Esophagus muscularis mucosa (tissue), 4 donors: ENCODE measurements at regions not wholly inside any gene's neighbourhood (a gene's known extent, or its start where the extent isn't known, plus 50 kb on each side); places are given as distances from the start of the nearest gene placed in this dataset.

Experiments used
- EP300 ChIP-seq: sonication (generic); formaldehyde crosslinking; IDR thresholded peaks from one replicate; pipeline ENCODE4 v1.6.1; 2017; ENCODE audit warnings: antibody characterized with exemption
- POLR2A ChIP-seq: fragments of 450-650 bp; IDR thresholded peaks from one replicate; pipeline ENCODE4 v1.6.1; 2017; ENCODE audit warnings: antibody characterized with exemption, moderate library complexity, mild to moderate bottlenecking, low read depth
- POLR2AphosphoS5 ChIP-seq, 2 donors: sonication (generic); formaldehyde crosslinking; IDR thresholded peaks; one replicate each; pipeline ENCODE4 v1.6.1; 2017; ENCODE audit warnings: antibody characterized with exemption in 2 of 2
- TF ChIP-seq, protein P1 (sequence below), 3 experiments: fragments of 200-600 bp in 2 of 3; fragments of 450-650 bp in 1 of 3; sonication (generic) in 2 of 3; IDR thresholded peaks; one replicate each; pipeline ENCODE4 v1.5.1; 2017 to 2019; ENCODE audit warnings: antibody characterized with exemption in 3 of 3, mild to moderate bottlenecking in 2 of 3, moderate library complexity in 1 of 3

GRCh38 chr19:20478936-20479335, 86.6 kb downstream of the ZNF737 start:
- no peak for TF ChIP-seq POLR2A
- TF ChIP-seq, protein P1, sequence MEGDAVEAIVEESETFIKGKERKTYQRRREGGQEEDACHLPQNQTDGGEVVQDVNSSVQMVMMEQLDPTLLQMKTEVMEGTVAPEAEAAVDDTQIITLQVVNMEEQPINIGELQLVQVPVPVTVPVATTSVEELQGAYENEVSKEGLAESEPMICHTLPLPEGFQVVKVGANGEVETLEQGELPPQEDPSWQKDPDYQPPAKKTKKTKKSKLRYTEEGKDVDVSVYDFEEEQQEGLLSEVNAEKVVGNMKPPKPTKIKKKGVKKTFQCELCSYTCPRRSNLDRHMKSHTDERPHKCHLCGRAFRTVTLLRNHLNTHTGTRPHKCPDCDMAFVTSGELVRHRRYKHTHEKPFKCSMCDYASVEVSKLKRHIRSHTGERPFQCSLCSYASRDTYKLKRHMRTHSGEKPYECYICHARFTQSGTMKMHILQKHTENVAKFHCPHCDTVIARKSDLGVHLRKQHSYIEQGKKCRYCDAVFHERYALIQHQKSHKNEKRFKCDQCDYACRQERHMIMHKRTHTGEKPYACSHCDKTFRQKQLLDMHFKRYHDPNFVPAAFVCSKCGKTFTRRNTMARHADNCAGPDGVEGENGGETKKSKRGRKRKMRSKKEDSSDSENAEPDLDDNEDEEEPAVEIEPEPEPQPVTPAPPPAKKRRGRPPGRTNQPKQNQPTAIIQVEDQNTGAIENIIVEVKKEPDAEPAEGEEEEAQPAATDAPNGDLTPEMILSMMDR (IDR thresholded peaks at IDR 0.05) = no peak
- TF ChIP-seq POLR2AphosphoS5 (IDR thresholded peaks at IDR 0.05) = no peak
- no peak for TF ChIP-seq EP300
